Effector memory CD8-positive, alpha-beta T cell (primary cell): ENCODE measurements at regions not wholly inside any gene's neighbourhood (a gene's known extent, or its start where the extent isn't known, plus 50 kb on each side); places are given as distances from the start of the nearest gene placed in this dataset.
A peak's percentile ranks its signal among the peaks of the same experiment; 100 is the strongest.

Experiments
- ATAC-seq: fragments of 150-1000 bp; cut with Tn5 transposase; replicated peaks from 2 replicates; pipeline ENCODE4 v1.10.0; 2021; ENCODE audit warnings: mild to moderate bottlenecking, moderate library complexity
- DNase-seq, 3 experiments: peaks; one replicate each; pipeline ENCODE4 v3.0.0; 2021
- H3K27ac Mint-ChIP-seq, 2 donors: one replicate each; pipeline ENCODE4 v1.8.0; 2022; ENCODE audit warnings: mild to moderate bottlenecking in 2 of 2, mixed read lengths in 2 of 2, moderate library complexity in 2 of 2
- H3K27me3 Mint-ChIP-seq, 2 donors: one replicate each; pipeline ENCODE4 v1.8.0; 2022; ENCODE audit warnings: mixed read lengths in 2 of 2
- H3K36me3 Mint-ChIP-seq: one replicate; pipeline ENCODE4 v1.8.0; 2022; ENCODE audit warnings: mild to moderate bottlenecking, moderate library complexity, mixed read lengths; ENCODE audit not compliant: insufficient read depth
- H3K4me1 Mint-ChIP-seq, 2 donors: one replicate each; pipeline ENCODE4 v1.8.0; 2022; ENCODE audit warnings: low read depth in 2 of 2, mixed read lengths in 2 of 2
- H3K4me3 Mint-ChIP-seq, 2 donors: one replicate each; pipeline ENCODE4 v1.8.0; 2022; ENCODE audit warnings: mild to moderate bottlenecking in 2 of 2, mixed read lengths in 2 of 2, moderate library complexity in 2 of 2
- H3K9me3 Mint-ChIP-seq, 2 donors: one replicate each; pipeline ENCODE4 v1.8.0; 2022; ENCODE audit warnings: mixed read lengths in 2 of 2

- Mint-ChIP-seq H3K4me3 (no peak overlapping the region), H3K27ac (no peak overlapping the region), H3K36me3 (no peaks in the 10 kb centered on the region), H3K4me1 (no peaks in the 10 kb centered on the region), H3K9me3 (no peaks in the 10 kb centered on the region), H3K27me3 (no peaks in the 10 kb centered on the region)
- ATAC-seq: no peak
- no peak for DNase-seq
These were observed 59.0 kb upstream of the MINAR1 start for GRCh38 chr15:79373113-79373512.

DNA sequence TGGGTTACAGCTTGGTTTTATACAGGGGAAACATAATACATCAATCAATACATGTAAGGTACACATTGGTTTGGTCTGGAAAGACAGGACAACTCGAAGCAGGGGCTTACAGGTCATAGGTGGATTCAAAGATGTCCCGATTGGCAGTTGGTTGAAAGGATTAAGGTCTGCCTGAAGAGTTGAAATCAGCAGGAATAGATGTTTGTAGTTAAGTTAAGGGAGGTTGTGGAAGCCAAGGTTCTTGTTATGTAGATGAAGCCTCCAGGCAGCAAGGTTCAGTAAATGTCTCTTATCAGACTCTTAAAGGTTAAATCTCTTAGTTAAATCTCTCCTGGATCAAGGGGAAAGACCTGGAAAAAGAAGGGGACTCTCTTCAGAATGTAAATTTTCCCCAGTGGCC is 58.4 kb upstream of the MINAR1 start:
- Mint-ChIP-seq H3K27me3 (no peaks in the 10 kb centered on the region), H3K4me1 (no peaks in the 10 kb centered on the region), H3K27ac (no peak overlapping the region), H3K4me3 (no peak overlapping the region), H3K36me3 (no peaks in the 10 kb centered on the region), H3K9me3 (no peaks in the 10 kb centered on the region)
- DNase-seq (no peak), ATAC-seq (no peak)

DNA sequence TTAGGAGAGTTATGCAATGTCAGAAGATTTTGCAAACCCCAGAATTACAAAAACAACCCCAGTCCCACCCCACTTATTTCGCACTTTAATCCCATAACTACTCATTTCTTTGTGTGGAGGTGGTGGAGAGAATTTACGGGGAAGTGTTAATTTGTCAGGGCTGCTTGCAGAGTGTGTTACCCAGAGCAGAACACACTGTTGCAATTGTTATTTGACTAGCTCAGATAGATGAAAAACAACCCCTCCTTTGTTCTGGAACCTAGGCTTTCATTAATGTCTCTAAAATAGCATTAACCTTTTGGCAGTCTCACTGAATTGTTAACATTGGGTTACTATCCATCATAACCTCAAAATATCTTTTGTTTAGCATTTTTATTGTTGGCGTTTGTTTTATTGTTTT is 55.8 kb upstream of the MINAR1 start:
- no peak for ATAC-seq
- no peaks in the 10 kb centered on the region for H3K36me3 Mint-ChIP-seq
- H3K27ac Mint-ChIP-seq: no peak overlapping the region
- no peak for DNase-seq
- H3K9me3 Mint-ChIP-seq: no peaks in the 10 kb centered on the region
- no peaks in the 10 kb centered on the region for H3K27me3 Mint-ChIP-seq
- peaks cover 0 to 2% of the 10 kb centered on the region in 2 donors for H3K4me1 Mint-ChIP-seq
- no peak overlapping the region for H3K4me3 Mint-ChIP-seq

- ATAC-seq (no peak), DNase-seq (no peak)
- Mint-ChIP-seq H3K4me1 (peaks cover 0 to 2% of the 10 kb centered on the region in 2 donors), H3K27ac (no peak overlapping the region), H3K9me3 (no peaks in the 10 kb centered on the region), H3K4me3 (no peak overlapping the region), H3K27me3 (no peaks in the 10 kb centered on the region), H3K36me3 (no peaks in the 10 kb centered on the region)
These were observed 53.6 kb upstream of the MINAR1 start for GRCh38 chr15:79378394-79379109.

GRCh38 chr15:79380755-79381497 is 51.2 kb upstream of the MINAR1 start:
- H3K4me3 Mint-ChIP-seq: no peak overlapping the region
- peak; percentile 75 for ATAC-seq
- no peak overlapping the region for H3K27ac Mint-ChIP-seq
- peaks cover 0 to 2% of the 10 kb centered on the region in 2 donors for H3K4me1 Mint-ChIP-seq
- peak; percentile 63 to 72 (median 65) for DNase-seq
- H3K27me3 Mint-ChIP-seq: no peaks in the 10 kb centered on the region
- no peaks in the 10 kb centered on the region for H3K9me3 Mint-ChIP-seq
- H3K36me3 Mint-ChIP-seq: peaks cover 4% of the 10 kb centered on the region

DNA sequence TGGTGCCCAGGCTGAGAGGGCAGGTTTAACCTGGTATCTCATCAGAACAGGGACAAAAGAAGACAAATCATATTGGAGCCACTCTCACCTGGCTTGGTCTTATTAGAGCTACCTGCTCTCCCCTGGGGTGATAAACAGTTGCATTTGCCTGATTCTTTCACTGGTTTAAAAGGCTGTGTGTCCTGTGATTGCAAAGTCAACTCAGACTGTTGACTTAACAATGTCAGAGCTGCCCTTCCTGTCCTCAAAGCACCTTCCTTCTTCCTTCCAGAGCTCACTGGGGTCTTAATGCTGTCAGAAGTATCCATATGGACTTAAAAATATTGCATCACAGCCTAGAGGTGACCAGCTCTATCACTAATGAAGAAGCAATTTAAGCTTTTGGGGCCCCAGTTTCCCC is 50.5 kb upstream of the MINAR1 start:
- no peak for ATAC-seq
- Mint-ChIP-seq H3K4me1 (peaks cover 0 to 2% of the 10 kb centered on the region in 2 donors), H3K9me3 (no peaks in the 10 kb centered on the region), H3K27ac (no peak overlapping the region), H3K4me3 (no peak overlapping the region), H3K27me3 (no peaks in the 10 kb centered on the region), H3K36me3 (peaks cover 4% of the 10 kb centered on the region)
- DNase-seq: no peak
